ENCODE measurements at regions not wholly inside any gene's neighbourhood (a gene's known extent, or its start where the extent isn't known, plus 50 kb on each side); places are given as distances from the start of the nearest gene placed in this dataset.
A peak's percentile ranks its signal among the peaks of the same experiment; 100 is the strongest.

- DNase-seq = peak; percentile 55
Measured at GRCh38 chr2:204012072-204012653, 75.6 kb downstream of the ICOS start.

- DNase-seq = no peak
Measured at GRCh38 chr2:204015118-204015843, 78.7 kb downstream of the ICOS start.

- no peak for DNase-seq
Measured at GRCh38 chr2:204018717-204019116, 82.2 kb downstream of the ICOS start.

- no peak for DNase-seq
Measured at GRCh38 chr2:204019572-204020501, 83.3 kb downstream of the ICOS start.

GRCh38 chr2:204021290-204022081 is 84.9 kb downstream of the ICOS start:
- DNase-seq = no peak

- DNase-seq = no peak
Measured at GRCh38 chr2:204022550-204022949, 86.0 kb downstream of the ICOS start.

- no peak for DNase-seq
Measured at GRCh38 chr2:204023088-204023487, 86.5 kb downstream of the ICOS start.

GRCh38 chr2:204024503-204024902 is 87.9 kb downstream of the ICOS start:
- peak; percentile 10 for DNase-seq

- no peak for DNase-seq
Measured at GRCh38 chr2:204024906-204025475, 88.4 kb downstream of the ICOS start.

GRCh38 chr2:204026294-204026693 is 89.7 kb downstream of the ICOS start:
- DNase-seq = no peak

- DNase-seq = no peak
Measured at GRCh38 chr2:204027091-204027490, 90.5 kb downstream of the ICOS start.

GRCh38 chr2:204030322-204030721 is 93.8 kb downstream of the ICOS start:
- DNase-seq = no peak

GRCh38 chr2:204031056-204031455 is 94.5 kb downstream of the ICOS start:
- DNase-seq = no peak

- DNase-seq = no peak
Measured at GRCh38 chr2:204032301-204032700, 95.7 kb downstream of the ICOS start.

GRCh38 chr2:204033611-204034495 is 97.3 kb downstream of the ICOS start:
- DNase-seq = no peak

GRCh38 chr2:204036706-204037105 is 100.1 kb downstream of the ICOS start:
- no peak for DNase-seq

GRCh38 chr2:204037286-204037685 is 100.7 kb downstream of the ICOS start:
- DNase-seq = no peak

- no peak for DNase-seq
Measured at GRCh38 chr2:204039298-204039838, 102.8 kb downstream of the ICOS start.

- no peak for DNase-seq
Measured at GRCh38 chr2:204040016-204040415, 103.5 kb downstream of the ICOS start.

- no peak for DNase-seq
Measured at GRCh38 chr2:204042401-204042800, 105.8 kb downstream of the ICOS start.

- no peak for DNase-seq
Measured at GRCh38 chr2:204046145-204046544, 109.6 kb downstream of the ICOS start.

Measured in NCI-H774 (cell line).